ENCODE measurements at regions not wholly inside any gene's neighbourhood (a gene's known extent, or its start where the extent isn't known, plus 50 kb on each side); places are given as distances from the start of the nearest gene placed in this dataset.
"Not testable (repeated sequence)": the region's sequence is repeated elsewhere in the genome, so short reads cannot be mapped to it uniquely, and the experiment has no call there.

- not testable (repeated sequence) for H3K27ac ChIP-seq (ENCODE audit: low read depth in 1 of 2, low read length in 1 of 2); H3K4me1 ChIP-seq (ENCODE audit: control insufficient read depth in 5 of 5, insufficient read depth in 5 of 5, low read length in 5 of 5); H3K9ac ChIP-seq (ENCODE audit: insufficient read depth in 1 of 2, low read length in 2 of 2); H3K4me3 ChIP-seq; H3K9me3 ChIP-seq (ENCODE audit: control insufficient read depth in 4 of 4, insufficient read depth in 3 of 4, low read length in 3 of 4); DNase-seq; ATAC-seq (ENCODE audit: insufficient read depth, low FRiP score); H3K27me3 ChIP-seq (ENCODE audit: control insufficient read depth in 3 of 3, insufficient read depth in 3 of 3, low read length in 2 of 3); H3K36me3 ChIP-seq (ENCODE audit: control insufficient read depth in 4 of 4, insufficient read depth in 4 of 4, low read length in 4 of 4)
These were observed 247.5 kb upstream of the PLGLB2 start for GRCh38 chr2:87500421-87500820.

- H3K9me3 ChIP-seq (ENCODE audit: control insufficient read depth in 4 of 4, insufficient read depth in 3 of 4, low read length in 3 of 4); ATAC-seq (ENCODE audit: insufficient read depth, low FRiP score); H3K9ac ChIP-seq (ENCODE audit: insufficient read depth in 1 of 2, low read length in 2 of 2); H3K4me3 ChIP-seq; H3K36me3 ChIP-seq (ENCODE audit: control insufficient read depth in 4 of 4, insufficient read depth in 4 of 4, low read length in 4 of 4); DNase-seq; H3K27me3 ChIP-seq (ENCODE audit: control insufficient read depth in 3 of 3, insufficient read depth in 3 of 3, low read length in 2 of 3); H3K4me1 ChIP-seq (ENCODE audit: control insufficient read depth in 5 of 5, insufficient read depth in 5 of 5, low read length in 5 of 5); H3K27ac ChIP-seq (ENCODE audit: low read depth in 1 of 2, low read length in 1 of 2): not testable (repeated sequence)
- 81% methylated on average over 10 of the region's 11 CpGs for WGBS, 2 donors
These were observed 246.9 kb upstream of the PLGLB2 start for GRCh38 chr2:87500951-87501350.

GRCh38 chr2:87502948-87503347 lies 244.9 kb upstream of the PLGLB2 start:
- not testable (repeated sequence) for H3K27ac ChIP-seq (ENCODE audit: low read depth in 1 of 2, low read length in 1 of 2); H3K36me3 ChIP-seq (ENCODE audit: control insufficient read depth in 4 of 4, insufficient read depth in 4 of 4, low read length in 4 of 4); H3K4me3 ChIP-seq; H3K27me3 ChIP-seq (ENCODE audit: control insufficient read depth in 3 of 3, insufficient read depth in 3 of 3, low read length in 2 of 3); ATAC-seq (ENCODE audit: insufficient read depth, low FRiP score); H3K4me1 ChIP-seq (ENCODE audit: control insufficient read depth in 5 of 5, insufficient read depth in 5 of 5, low read length in 5 of 5); H3K9ac ChIP-seq (ENCODE audit: insufficient read depth in 1 of 2, low read length in 2 of 2); H3K9me3 ChIP-seq (ENCODE audit: control insufficient read depth in 4 of 4, insufficient read depth in 3 of 4, low read length in 3 of 4); DNase-seq
- WGBS, 2 donors = 89 to 98% methylated on average over 4 of the region's 5 CpGs

- ATAC-seq (ENCODE audit: insufficient read depth, low FRiP score); H3K4me1 ChIP-seq (ENCODE audit: control insufficient read depth in 5 of 5, insufficient read depth in 5 of 5, low read length in 5 of 5); H3K27ac ChIP-seq (ENCODE audit: low read depth in 1 of 2, low read length in 1 of 2); H3K9ac ChIP-seq (ENCODE audit: insufficient read depth in 1 of 2, low read length in 2 of 2); H3K9me3 ChIP-seq (ENCODE audit: control insufficient read depth in 4 of 4, insufficient read depth in 3 of 4, low read length in 3 of 4); H3K27me3 ChIP-seq (ENCODE audit: control insufficient read depth in 3 of 3, insufficient read depth in 3 of 3, low read length in 2 of 3); DNase-seq; H3K36me3 ChIP-seq (ENCODE audit: control insufficient read depth in 4 of 4, insufficient read depth in 4 of 4, low read length in 4 of 4); H3K4me3 ChIP-seq: not testable (repeated sequence)
- no CpG with 5 or more reads among the region's 3 CpGs for WGBS, 2 donors
These were observed 242.6 kb upstream of the PLGLB2 start for GRCh38 chr2:87505239-87505638.

- H3K27ac ChIP-seq (ENCODE audit: low read depth in 1 of 2, low read length in 1 of 2); H3K9ac ChIP-seq (ENCODE audit: insufficient read depth in 1 of 2, low read length in 2 of 2); ATAC-seq (ENCODE audit: insufficient read depth, low FRiP score); H3K4me3 ChIP-seq; H3K9me3 ChIP-seq (ENCODE audit: control insufficient read depth in 4 of 4, insufficient read depth in 3 of 4, low read length in 3 of 4); H3K36me3 ChIP-seq (ENCODE audit: control insufficient read depth in 4 of 4, insufficient read depth in 4 of 4, low read length in 4 of 4); H3K4me1 ChIP-seq (ENCODE audit: control insufficient read depth in 5 of 5, insufficient read depth in 5 of 5, low read length in 5 of 5); DNase-seq; H3K27me3 ChIP-seq (ENCODE audit: control insufficient read depth in 3 of 3, insufficient read depth in 3 of 3, low read length in 2 of 3): not testable (repeated sequence)
- WGBS, 2 donors = no CpG with 5 or more reads among the region's 3 CpGs
These were observed 242.0 kb upstream of the PLGLB2 start for GRCh38 chr2:87505909-87506308.

GRCh38 chr2:87507378-87508348 lies 240.2 kb upstream of the PLGLB2 start:
- not testable (repeated sequence) for H3K9me3 ChIP-seq (ENCODE audit: control insufficient read depth in 4 of 4, insufficient read depth in 3 of 4, low read length in 3 of 4); DNase-seq; H3K4me1 ChIP-seq (ENCODE audit: control insufficient read depth in 5 of 5, insufficient read depth in 5 of 5, low read length in 5 of 5); H3K27ac ChIP-seq (ENCODE audit: low read depth in 1 of 2, low read length in 1 of 2); H3K27me3 ChIP-seq (ENCODE audit: control insufficient read depth in 3 of 3, insufficient read depth in 3 of 3, low read length in 2 of 3); H3K9ac ChIP-seq (ENCODE audit: insufficient read depth in 1 of 2, low read length in 2 of 2); H3K4me3 ChIP-seq; ATAC-seq (ENCODE audit: insufficient read depth, low FRiP score); H3K36me3 ChIP-seq (ENCODE audit: control insufficient read depth in 4 of 4, insufficient read depth in 4 of 4, low read length in 4 of 4)
- 68 to 70% methylated on average over 6 to 9 of the region's 13 CpGs for WGBS, 2 donors

- not testable (repeated sequence) for H3K9me3 ChIP-seq (ENCODE audit: control insufficient read depth in 4 of 4, insufficient read depth in 3 of 4, low read length in 3 of 4); H3K27me3 ChIP-seq (ENCODE audit: control insufficient read depth in 3 of 3, insufficient read depth in 3 of 3, low read length in 2 of 3); H3K4me3 ChIP-seq; ATAC-seq (ENCODE audit: insufficient read depth, low FRiP score); H3K27ac ChIP-seq (ENCODE audit: low read depth in 1 of 2, low read length in 1 of 2); DNase-seq; H3K4me1 ChIP-seq (ENCODE audit: control insufficient read depth in 5 of 5, insufficient read depth in 5 of 5, low read length in 5 of 5); H3K9ac ChIP-seq (ENCODE audit: insufficient read depth in 1 of 2, low read length in 2 of 2); H3K36me3 ChIP-seq (ENCODE audit: control insufficient read depth in 4 of 4, insufficient read depth in 4 of 4, low read length in 4 of 4)
- WGBS, 2 donors = 28 to 49% methylated on average over 3 of the region's 8 CpGs
These were observed 236.6 kb upstream of the PLGLB2 start for GRCh38 chr2:87511195-87511778.

GRCh38 chr2:87512864-87513530 lies 234.9 kb upstream of the PLGLB2 start:
- H3K4me3 ChIP-seq; H3K27me3 ChIP-seq (ENCODE audit: control insufficient read depth in 3 of 3, insufficient read depth in 3 of 3, low read length in 2 of 3); H3K27ac ChIP-seq (ENCODE audit: low read depth in 1 of 2, low read length in 1 of 2); H3K9me3 ChIP-seq (ENCODE audit: control insufficient read depth in 4 of 4, insufficient read depth in 3 of 4, low read length in 3 of 4); DNase-seq; H3K9ac ChIP-seq (ENCODE audit: insufficient read depth in 1 of 2, low read length in 2 of 2); H3K36me3 ChIP-seq (ENCODE audit: control insufficient read depth in 4 of 4, insufficient read depth in 4 of 4, low read length in 4 of 4); H3K4me1 ChIP-seq (ENCODE audit: control insufficient read depth in 5 of 5, insufficient read depth in 5 of 5, low read length in 5 of 5); ATAC-seq (ENCODE audit: insufficient read depth, low FRiP score): not testable (repeated sequence)
- WGBS, 2 donors = 47 to 74% methylated on average over 2 to 3 of the region's 6 CpGs

Data from lung (tissue), 9 donors.